RWPE1 (cell line): ENCODE measurements at regions not wholly inside any gene's neighbourhood (a gene's known extent, or its start where the extent isn't known, plus 50 kb on each side); places are given as distances from the start of the nearest gene placed in this dataset.

ENCODE experiments used
- CTCF ChIA-PET: fragments of 350-600 bp; sonication (Branson Sonifier 250); formaldehyde crosslinking; extraction: SDS; loops from one replicate; lab custom pipeline; 2021; lab: Yijun Ruan, JAX
- POLR2A ChIA-PET: fragments of 400-600 bp; formaldehyde crosslinking; extraction: SDS; loops from one replicate; lab custom pipeline; 2020; ENCODE audit warnings: antibody characterized with exemption; ENCODE audit not compliant: low non-redundant PET; lab: Yijun Ruan, JAX
- DNase-seq: peaks from one replicate; pipeline ENCODE4 v3.0.0; 2012; ENCODE audit warnings: low spot score
- H3K27ac ChIP-seq: fragments of 450-650 bp; 2 replicates; pipeline ENCODE4 v1.5.1; 2017
- TF ChIP-seq, protein P1 (sequence below): fragments of 450-650 bp; conservative IDR thresholded peaks from 2 replicates; pipeline ENCODE4 v1.5.1; 2017; ENCODE audit warnings: low read depth, mild to moderate bottlenecking

DNA sequence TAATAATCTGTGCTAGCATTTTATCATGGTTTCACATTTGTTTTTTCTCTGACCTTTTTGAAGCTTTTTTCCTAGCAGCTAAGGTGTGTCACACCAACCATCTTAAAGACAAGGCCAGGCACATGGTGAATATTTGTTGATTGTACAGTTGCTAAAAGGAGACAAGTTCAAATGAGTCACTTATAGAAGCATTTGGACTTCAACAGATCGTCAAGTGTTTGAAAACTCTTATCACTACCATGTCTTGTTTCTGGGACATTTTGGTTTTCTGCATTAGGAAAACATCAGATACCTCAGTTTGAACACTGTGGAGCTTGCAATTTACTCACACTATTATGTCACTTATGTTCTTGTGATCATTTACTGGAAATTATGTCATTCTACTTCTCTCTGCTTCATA, 407.3 kb downstream of the USP25 start:
- ChIA-PET CTCF (no interaction called here), POLR2A (no interaction called here)
- DNase-seq, result no peak
- no peak overlapping the region for H3K27ac ChIP-seq
- TF ChIP-seq, protein P1, sequence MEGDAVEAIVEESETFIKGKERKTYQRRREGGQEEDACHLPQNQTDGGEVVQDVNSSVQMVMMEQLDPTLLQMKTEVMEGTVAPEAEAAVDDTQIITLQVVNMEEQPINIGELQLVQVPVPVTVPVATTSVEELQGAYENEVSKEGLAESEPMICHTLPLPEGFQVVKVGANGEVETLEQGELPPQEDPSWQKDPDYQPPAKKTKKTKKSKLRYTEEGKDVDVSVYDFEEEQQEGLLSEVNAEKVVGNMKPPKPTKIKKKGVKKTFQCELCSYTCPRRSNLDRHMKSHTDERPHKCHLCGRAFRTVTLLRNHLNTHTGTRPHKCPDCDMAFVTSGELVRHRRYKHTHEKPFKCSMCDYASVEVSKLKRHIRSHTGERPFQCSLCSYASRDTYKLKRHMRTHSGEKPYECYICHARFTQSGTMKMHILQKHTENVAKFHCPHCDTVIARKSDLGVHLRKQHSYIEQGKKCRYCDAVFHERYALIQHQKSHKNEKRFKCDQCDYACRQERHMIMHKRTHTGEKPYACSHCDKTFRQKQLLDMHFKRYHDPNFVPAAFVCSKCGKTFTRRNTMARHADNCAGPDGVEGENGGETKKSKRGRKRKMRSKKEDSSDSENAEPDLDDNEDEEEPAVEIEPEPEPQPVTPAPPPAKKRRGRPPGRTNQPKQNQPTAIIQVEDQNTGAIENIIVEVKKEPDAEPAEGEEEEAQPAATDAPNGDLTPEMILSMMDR, result no peak

DNA sequence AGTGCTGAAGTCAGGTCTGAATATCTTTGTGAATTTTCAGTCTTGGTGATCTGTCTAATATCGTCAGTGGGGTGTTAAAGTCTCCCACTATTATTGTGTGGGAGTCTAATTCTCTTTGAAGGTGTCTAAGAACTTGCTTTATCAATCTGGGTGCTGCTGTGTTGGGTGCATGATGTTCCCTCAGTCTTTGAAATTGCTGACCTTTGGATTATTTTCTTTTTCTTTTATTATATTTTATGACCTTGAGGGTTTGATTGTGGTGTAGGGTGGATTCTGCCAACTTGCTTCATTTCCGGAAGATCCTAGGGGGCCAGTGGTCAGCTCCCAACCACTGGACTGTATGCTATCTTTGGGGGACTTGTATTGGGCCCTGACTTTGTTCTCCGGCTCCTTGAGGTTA, 415.3 kb downstream of the USP25 start:
- TF ChIP-seq, protein P1, result no peak
- ChIA-PET CTCF (interaction anchor here (0.5 kb wide), 1 partner anchor 190 kb away, joined by 5 read pairs; no protein-coding TSS in a partner anchor), POLR2A (no interaction called here)
- DNase-seq, result no peak
- no peak overlapping the region for H3K27ac ChIP-seq

DNA sequence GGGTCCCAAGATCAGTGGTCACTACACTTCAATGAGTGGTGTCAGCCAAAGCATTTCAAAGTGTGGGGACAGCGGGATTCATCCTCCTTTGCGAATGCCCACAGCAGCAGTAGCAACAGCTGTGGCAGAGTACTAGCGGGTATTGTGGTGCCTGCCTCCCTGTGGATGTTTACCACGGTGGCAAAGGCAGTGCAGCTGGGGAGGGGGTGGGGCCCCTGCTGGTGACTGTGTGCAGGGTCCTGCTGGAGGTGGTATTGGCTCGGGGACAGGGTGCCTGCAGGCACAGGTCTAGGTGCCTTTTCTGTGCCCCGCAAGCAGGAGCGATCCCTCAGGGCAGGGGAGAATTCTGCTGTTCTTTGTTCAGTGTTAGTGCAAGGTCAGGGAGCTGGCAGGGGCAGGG, 415.7 kb downstream of the USP25 start:
- no peak overlapping the region for H3K27ac ChIP-seq
- DNase-seq, result no peak
- POLR2A ChIA-PET, result no interaction called here
- TF ChIP-seq, protein P1, result no peak
- CTCF ChIA-PET, result interaction anchor here (0.5 to 0.6 kb wide), 2 partner anchors 149 to 191 kb away, joined by 4 to 5 read pairs; no protein-coding TSS in a partner anchor

DNA sequence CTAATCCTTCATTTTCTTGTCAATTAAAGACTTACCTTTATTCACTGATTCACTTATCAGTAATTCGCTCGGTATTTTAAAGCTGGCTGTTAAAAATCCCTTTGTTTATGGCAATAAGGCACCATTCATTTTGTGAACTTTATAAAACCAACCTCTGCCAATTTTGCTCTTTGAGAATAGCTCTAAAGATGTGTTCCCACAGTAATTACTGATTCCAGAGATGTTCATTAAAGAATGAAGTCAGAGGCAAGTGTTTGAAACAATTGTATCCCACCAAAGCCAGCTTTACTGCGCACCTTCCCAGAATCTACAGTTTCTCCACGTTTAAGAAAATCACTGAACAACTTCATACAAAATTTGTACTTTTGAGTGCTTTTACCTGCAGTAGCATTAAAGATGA, 424.5 kb downstream of the USP25 start:
- ChIA-PET CTCF (no interaction called here), POLR2A (no interaction called here)
- no peak overlapping the region for H3K27ac ChIP-seq
- TF ChIP-seq, protein P1, result no peak
- no peak for DNase-seq

DNA sequence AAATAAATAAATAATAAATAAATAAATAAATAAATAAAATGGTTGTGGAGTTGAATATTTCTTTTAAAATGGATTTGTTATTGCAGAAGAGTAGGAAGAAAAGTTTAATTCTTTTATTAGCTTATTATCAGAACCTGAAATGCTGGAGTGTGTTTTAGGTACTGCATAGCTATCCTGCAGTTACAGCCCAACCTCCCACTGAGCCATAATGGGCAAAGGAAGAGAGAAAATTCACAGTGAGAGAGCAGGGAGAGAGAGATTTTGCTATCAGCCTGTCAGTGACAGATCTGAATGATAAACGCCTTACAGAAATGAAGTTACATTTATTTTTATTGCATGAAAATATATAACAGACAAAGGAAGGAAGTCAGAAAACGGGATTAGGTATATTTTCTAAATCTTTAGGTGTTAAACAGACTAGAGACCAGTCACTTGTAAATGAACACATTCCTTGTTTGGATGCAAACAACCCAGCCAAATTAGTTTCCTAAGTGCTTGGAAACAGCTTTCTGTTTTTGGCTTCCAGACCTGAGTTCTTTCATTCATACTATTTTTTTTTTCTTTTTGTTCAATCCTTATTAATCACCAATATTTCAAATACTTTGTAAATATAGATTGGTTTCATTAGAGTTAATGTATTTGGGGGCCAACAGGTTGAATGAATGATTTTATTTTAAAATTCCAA, 425.3 kb downstream of the USP25 start:
- ChIA-PET POLR2A (no interaction called here), CTCF (no interaction called here)
- no peak for DNase-seq
- H3K27ac ChIP-seq, result no peak overlapping the region
- TF ChIP-seq, protein P1, result no peak

DNA sequence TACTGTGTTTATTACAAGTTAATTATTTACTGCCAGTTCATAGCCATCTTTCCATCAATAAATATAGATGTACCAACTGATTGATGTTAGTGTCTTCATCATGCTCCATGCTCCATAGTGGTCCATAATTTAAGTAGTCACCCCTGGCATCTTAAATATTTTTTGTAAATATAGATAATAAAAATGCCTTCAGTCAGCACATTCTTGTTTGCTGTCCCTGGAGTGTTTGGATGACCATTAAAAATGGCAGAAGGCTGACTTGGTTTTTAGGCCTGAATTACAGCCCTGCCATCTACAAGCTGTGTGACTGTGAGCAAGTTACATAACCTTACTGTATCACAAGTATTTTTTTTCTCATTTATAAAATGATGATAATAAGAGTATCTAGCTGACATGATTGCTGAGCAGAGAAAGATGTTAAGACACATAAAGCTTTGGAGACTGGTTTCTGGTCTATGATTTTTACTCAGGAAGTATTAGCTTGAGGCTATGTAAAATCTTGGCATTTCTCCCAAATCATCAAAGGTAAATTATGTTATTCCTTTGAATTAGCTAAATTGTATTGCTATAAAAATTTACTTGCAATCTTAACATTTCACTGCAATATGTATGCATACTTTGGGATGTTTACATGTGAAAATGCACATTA, 427.2 kb downstream of the USP25 start:
- H3K27ac ChIP-seq, result no peak overlapping the region
- ChIA-PET CTCF (no interaction called here), POLR2A (no interaction called here)
- TF ChIP-seq, protein P1, result no peak
- no peak for DNase-seq
